Kidney glomerular epithelial cell (primary cell): ENCODE measurements at regions not wholly inside any gene's neighbourhood (a gene's known extent, or its start where the extent isn't known, plus 50 kb on each side); places are given as distances from the start of the nearest gene placed in this dataset.
"Not testable (repeated sequence)": the region's sequence is repeated elsewhere in the genome, so short reads cannot be mapped to it uniquely, and the experiment has no call there.

ENCODE experiments used
- DNase-seq: peaks from one replicate; lab custom pipeline; 2025; lab: John Stamatoyannopoulos, UW

DNA sequence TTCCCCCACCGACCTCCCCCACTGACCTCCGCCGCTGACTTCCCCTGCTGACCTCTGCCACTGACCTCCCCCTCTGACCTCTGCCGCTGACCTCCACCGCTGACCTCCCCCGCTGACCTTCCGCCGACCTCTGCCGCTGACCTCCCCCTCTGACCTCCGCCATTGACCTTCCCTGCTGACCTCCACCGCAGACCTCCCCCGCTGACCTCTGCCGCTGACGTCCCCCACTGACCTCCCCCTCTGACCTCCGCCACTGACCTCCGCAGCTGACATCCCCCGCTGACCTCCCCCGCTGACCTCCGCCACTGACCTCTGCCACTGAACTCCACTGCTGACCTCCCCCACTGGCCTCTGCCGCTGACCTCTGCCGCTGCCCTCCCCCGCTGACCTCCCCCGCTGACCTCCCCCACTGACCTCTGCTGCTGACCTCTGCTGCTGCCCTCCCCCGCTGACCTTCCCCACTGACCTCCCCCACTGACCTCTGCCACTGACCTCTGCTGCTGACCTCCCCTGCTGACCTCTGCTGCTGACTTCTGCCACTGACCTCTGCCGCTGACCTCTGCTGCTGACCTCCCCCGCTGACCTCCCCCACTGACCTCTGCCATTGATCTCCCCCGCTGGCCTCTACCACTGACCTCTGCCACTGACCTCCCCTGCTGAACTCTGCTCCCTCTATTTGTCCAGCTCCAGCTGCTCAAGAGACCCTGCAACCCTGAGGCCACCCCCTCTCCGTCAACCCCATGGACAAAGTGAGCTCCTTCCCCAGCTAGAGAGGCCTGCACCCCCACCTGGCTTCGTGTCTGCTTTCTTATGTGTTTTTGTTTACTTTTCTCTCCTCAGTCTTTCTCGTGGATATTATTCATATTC is 91.4 kb upstream of the AFDN start:
- no peak for DNase-seq

DNA sequence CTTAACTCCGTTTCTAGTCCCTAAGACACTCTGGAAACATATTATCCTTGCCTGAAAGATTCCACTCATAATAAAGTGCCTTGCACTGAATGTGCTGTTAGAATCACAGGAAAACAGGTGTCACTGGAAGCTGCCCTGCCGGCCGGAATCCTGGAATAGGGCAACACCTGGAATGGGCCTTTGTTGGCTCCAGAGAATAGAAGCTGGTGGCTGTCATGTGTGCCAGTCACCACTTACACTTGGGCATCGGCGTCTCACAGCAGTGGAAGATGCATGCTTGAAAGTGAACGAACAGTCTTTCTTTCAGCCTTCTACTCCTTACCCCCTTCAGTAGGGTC is 90.8 kb upstream of the AFDN start:
- DNase-seq = no peak

DNA sequence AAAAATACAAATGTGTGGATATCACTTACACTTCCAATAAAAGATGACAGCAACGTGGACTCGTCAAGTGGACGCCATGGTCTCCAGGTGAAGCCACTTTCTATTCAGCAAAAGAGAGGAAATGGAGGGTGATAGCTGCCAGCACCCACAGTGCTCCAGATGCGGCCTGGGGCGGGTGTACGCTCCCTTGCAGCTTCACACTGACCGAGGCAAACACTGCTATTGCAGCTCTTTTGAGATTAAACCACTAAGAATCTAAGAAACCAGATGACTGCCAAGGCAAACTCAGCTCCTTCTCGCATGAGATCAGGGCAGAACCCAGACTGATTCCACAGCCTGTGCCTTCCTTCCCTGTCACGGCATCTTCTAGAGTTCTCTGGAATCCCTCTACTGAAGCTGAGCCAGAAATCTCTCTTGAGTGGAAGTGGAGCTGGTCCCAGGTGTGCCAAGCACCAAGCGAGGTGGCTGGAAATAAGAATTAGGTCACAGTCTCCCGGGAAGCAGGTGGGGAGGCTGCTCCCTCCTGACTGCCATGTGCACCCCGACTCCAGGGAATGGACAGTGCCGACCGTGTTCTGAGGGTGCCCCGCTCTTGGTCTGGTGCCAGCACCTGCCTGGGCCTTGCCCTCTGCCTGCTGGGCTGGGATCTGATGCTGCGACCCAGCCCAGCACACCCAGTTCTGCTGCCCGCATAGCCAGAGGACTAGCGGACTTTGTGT is 90.1 kb upstream of the AFDN start:
- DNase-seq = no peak

DNA sequence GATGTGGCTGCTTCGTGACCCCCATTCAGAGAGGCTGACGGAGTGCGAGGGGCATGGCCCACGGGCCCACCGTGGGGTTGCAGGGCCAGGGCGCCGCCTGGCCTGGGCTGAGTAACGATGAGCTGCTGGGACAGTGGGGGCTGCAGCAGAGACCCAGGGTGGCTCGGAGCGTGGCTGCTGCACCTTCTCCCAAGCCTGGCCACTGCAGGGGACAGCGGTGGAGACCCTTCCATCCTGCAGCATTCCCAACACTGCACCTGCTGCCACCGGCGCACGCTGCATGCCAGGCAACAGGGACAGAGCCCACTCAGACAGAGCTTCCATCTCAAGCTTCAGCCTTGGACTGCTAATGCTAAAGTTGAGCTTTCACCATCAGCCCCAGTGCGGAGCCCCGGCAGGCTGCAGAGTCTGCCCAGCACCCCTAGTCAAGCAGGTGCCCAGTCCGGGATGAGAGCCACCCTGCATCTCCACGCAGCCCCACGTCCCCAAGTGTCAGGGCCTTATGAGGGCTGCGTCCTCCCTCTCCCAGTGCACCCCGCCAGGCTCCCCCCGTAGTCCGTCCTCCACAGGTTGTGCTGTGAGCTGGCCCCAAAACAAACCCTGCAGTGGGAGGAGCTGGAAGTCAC is 89.4 kb upstream of the AFDN start:
- DNase-seq = no peak

DNA sequence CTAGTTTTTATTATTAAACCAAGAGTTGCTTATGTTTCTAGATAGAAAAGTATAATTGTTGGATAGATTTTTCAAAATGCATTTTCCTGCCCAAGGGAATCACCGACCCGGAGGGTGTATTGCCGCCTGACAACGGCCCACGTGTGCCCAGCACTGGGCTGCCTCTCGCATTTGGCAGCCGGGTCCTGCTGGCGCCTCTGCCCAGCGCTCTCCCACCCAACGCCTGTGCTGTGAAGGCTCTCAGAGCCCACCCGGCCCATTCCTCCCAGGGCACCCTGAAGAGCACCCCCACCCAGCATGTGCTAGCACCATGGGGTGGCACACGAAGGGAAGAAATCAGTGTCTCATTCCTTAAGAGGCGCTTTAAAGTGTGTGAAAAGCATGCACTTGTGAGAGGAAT is 88.3 kb upstream of the AFDN start:
- no peak for DNase-seq

DNA sequence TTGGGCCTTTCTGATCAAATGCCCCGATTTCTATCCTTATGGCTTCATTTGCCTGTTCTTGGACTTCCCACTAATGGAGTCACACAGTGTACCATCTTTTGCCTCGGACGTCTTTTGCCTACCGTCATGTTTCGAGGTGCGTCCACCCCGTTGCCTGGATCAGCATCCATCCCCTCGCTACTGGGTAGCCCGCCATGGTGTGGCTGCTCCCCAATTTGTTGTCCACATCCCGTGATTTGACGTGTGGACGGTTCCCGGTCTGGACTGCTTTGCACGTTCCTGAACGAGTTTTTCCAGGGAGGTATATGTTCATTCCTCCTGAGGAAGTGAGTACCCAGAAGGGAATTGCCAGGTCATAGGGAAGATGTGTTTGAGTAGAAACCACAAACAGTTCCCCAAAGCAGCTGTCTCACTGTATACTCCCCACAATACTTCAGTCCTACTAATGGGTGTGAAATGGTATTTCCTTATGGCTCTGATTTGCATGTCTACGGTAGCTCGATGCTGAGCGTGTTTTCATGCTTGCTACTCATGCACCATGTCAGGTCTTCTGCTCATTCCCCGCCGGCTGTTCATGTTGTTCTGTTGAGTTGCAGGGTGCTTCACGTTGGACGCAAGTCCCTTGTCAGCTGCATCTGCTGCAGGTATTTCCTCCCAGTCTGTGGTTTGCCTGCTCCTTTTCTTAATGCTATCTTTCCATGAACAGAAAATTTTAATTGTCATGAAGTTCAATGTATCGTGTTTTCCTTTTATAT is 86.8 kb upstream of the AFDN start:
- no peak for DNase-seq

DNA sequence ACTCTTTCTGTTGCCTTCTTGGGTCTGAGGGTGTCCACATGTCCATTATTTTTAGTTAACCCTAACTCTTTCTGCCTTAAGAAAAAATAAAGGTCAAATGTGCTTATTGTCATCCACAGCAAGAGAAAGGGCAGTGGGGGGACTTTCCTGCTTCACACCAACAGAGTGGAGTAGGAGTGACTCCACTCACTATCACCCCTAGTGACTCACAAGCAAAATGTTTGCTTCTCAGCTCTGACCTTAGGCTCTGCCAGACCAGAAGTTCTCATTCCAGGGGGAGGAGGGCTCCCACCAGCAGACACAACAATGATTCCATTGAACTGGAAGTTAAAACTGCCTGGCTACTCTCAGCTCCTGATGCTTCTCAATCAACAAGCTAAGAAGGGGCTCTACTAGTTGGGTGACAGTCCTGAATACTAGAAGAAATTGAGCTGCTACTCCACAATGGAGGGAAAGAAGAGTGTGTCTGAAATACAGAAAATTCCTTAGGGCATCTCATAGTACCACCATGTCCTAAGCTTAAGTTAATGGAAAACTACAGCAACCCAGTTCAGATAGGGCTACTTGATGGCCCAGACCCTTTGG is 83.9 kb upstream of the AFDN start:
- DNase-seq = peak; percentile 61

DNA sequence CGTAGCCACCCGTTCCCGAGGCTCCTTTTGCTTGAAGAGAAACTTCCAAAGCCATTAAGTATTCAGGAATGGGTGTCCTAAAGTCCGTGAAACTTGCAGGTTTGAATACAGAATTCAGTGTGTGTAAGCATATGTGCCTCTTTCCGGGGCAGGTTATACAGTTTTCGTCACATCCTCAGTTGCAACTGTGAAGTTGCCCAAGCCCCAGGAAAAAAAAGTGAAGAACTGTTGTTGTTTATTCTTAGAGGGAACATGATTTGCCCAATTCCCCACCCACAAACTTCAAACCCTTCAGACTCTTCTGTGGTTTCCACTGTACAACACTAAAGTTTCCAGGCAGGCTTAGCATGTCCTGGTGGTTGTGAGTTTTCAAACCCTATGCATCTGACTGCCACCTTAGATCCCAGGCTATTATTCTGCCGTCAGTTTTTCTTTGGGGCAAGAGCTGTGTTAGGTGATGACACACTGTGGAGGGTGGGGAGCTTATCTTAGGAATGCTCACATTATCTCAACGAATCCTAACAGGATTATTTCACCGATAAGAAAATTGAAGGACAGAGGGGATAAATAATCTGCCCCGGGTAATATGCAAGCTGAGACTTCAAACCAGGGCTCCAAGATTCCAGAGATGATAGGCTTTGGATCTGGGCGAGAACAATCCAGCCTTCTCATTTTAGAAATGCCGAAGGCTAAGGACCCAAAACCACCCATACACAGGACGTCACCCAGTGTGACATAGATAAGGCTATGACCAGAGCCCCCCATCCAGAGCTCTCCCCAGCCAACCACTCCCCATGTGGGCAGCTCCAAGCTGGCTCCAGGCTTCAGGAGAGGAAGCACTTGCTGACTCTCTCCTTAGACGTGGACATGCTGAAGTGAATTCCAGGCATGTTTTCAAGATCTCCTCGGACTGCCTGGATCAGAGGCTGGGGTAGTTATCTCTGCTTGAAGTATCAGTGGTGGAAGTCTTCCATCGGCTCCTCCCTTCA is 81.7 kb upstream of the AFDN start:
- no peak for DNase-seq

DNA sequence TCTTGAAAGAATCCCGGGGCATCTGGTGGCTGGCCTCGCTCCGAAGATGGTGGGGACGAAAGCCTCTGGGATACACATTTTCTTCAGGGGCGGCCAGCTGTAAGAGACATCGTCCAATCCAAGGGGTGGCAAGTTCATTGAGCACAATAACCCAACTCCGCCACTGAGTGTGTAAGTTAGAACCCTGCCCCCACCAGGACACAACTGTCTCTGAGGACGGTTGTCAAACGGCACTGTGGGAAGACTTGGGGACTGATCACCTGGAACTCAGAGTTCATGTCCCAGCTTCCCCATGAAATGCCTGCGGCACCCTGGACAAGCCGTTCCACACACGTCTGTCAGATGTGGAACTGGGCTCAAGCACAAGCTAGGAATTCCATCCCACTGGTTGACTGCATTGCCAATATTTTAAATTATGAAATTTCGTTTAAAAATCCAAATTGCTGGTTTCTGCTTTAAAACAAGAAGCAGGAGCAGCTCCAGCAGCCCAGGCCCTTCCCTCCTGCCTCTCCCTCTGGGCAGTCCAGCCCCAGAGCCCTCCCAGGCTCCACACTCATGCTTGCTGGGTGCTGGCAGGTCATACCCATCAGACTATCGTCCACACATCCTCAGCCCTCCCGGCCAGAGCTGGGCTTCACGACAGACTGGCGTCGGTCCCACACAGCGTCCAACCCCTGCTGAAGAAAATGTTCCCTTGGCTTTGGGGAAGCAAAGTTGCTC is 80.9 kb upstream of the AFDN start:
- DNase-seq = no peak

DNA sequence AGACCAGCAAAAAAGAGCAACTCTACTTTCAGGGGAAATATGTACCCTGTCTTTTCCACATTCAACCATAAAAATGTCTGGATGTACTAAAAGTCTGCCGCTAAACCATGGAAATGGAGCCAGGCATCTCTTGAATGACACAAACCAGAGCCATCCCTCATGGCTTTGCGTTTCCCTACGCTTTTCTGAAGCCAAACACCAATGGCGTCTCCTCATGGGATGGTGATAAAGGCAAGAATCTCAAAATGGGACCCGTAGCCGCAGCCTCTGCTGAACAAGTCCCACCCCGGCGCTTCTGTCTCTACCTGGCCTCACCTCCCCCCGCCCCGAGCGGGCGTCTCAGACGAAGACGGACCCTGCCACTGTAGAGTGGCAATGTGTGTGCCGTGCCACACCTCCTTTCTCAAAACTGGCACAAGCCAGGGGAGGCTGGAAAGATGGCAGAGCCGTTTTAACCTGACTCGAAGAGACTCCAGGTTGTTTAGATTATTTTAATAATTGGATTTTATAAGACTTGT is 80.3 kb upstream of the AFDN start:
- DNase-seq = no peak

DNA sequence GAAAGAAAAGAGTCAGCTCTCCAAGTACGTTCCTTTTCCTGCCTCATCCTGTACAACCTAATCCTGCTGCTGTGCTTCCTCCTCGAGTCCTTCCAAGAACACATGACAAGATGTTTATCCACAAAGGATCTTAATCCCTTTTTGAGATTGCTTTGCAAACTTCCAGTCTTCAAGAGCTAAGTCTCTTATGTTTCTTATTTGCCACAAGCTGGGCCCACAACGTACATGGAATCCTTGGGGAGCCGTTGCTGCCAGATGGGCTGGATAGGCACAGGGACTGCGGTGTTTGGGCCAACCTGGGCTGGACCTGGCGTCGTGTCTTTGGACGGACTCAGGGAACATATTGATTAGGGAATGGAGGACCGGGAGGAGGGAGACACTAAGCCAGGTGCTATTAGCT is 79.7 kb upstream of the AFDN start:
- no peak for DNase-seq

DNA sequence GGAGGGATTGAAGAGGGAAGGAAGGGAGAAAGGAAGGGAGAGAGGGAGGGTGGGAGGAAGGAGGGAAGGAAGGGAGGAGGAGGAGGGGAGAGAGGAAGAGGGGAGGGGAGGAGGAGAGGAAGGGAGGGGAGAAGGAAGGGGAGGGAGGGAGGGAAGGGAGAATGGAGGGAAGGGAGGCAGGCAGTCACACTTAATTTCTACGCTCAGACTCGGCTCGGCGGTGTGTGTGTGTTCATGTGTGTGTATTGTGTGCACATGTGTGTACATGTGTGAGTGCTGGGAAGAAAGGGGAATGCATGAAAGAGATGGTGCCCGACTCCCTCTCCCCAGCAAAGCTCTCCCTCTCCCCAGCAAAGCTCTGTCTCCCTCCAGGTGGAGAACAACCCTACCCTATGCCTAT is 79.1 kb upstream of the AFDN start:
- no peak for DNase-seq

DNA sequence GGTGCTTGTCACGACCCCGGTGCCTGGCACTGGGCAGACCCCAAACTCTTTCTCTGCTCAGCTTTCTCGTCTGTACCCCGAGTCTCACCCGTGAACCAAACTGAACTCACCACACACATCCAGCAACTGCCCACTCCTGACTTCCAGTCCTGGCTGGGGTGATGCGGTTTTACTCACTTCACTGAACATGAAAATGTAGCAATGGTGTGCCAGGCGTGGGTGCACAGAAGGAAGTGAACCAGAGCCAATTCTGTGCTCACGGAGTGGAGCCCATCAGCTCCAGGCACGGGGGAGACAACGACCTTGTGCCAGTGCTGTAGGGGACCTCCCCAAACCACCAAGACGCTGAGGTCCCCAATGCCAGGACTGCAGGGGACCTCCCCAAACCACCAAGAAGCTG is 78.7 kb upstream of the AFDN start:
- DNase-seq = peak; percentile 34

DNA sequence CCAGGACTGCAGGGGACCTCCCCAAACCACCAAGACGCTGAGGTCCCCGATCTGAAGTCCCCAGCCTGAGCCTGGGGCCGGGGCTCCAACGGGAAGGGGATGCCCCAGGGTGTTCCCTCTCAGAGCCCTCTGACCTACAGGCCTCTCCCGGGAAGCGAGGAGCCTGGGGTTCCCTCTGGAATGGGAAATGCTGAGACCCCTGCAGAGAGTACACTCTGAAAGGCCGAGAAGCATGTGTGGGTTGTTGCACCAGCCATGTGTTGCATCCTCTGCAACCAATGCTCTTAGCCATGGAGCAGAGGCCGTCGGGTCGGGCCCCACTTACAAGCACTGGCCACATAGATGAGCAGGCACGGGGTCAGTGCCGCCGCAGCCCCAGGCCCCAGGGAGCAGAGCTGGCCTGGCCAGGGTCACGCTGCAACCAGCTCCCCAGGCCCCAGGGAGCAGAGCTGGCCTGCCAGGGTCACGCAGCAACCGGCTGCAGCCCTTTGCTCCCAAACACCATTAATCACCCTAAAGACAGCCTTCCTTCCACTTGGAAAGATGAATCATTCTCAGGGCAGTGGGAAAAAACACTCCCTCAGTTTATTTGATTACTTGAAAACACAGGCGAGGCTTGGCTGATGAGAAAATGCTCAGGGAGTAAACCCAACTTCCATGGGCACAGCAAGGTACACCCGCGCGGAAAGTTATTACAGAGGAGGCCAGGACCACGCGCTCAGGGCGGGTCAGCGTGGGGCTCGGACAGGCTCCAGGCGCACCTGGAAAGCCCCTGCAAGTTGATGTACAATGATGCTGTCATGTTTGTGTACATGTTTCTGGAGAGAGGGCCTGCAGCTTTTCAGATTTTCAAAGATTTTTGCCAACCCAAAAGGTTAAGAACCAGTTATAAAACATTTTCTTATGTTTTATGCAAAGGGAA is 78.0 kb upstream of the AFDN start:
- DNase-seq = peak; percentile 44

DNA sequence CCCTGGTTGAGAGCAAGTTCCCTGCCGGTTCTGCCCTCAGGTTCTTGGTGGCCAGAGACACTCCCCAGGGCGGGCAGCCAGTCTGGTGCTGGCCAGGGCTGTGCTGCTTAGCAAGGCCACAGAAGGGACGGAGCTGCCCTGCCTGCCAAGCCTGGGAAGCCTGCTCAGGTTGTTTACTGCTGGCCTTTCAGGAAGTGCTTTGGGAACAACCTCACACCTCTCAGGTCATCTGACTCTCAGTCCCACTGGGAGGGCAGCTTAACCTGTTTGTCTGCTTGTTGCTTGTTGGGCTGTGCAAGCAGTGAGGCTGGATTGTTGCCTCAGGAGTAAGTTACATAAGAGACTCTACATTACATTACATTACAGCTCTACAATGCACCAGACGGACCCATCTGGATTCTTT is 75.8 kb upstream of the AFDN start:
- no peak for DNase-seq

DNA sequence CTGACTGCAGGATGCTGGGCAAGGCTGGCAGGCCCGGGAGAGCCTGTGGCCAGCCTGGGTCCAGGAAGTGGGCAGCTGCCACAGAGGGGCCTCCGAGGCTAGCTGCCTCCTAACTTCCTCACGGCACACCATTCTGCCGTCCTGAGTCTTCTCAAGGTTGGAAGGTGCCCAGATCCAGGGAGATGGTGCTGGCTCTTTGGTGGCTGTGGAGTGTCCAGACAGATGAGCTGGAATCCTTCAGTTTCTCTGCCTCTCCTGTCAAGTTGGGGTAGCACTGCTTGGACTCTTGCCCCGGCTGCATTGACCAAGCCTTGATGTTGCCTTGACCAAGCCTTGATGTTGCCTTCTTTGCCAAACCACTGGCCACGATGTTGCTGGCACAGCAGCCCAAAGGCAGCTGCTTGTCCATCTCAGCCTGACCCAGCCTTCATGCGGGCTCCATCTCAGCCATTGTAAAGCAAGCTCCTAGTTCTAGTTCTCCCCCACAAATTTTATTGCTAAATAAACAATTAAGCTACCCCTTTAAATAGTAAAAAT is 75.1 kb upstream of the AFDN start:
- DNase-seq = no peak

DNA sequence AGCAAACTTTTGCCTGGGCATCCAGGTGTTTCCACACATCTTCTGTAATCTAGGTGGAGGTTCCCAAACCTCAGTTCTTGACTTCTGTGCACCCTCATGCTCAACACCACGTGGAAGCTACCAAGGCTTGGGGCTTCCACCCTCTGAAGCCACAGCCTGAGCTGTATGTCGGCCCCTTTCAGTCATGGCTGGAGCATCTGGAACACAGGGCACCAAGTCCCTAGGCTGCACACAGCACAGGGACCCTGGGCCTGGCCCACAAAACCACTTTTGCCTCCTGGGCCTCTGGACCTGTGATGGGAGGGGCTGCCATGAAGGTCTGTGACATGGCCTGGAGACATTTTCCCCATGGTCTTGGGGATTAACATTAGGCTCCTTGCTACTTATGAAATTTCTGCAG is 73.4 kb upstream of the AFDN start:
- DNase-seq = not testable (repeated sequence)

DNA sequence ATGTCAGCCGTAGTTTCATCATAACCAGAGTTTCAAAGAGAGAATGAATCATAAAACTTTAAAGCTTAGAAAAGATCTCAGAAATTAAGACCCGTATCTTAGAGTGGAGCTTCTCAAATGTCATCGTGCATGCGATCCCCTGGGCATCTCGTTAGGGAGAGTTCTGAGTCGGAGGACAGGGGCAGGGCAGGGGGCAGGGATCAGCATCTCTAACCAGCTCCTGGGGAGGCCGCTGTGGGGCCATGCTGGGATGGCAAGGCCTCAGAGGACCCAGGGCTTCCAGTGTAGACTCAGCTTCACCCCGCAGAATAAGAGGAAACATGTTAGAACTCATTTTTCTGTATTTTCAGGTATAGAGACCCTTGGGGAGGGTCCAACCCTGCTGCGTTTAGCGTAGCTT is 72.0 kb upstream of the AFDN start:
- no peak for DNase-seq

DNA sequence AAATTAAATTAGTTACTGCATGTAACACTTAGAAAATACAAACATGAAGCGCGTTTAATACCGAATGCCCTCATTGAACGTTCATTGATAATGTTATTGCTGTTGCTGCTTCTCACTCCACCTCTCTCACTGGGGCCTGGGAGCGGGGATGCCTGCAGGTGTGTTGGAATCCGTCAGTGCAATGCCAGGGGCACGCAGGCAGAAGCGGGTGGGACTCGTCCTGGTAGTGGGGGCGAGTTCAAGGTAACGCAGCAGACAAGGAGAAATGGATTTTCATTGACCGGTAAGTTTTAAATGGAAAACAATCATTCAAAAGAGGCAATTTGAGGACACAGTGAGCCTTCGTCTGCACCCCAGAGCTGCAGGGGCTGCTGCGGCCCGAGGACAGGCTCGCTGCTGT is 71.2 kb upstream of the AFDN start:
- DNase-seq = no peak
